ENCODE measurements at regions not wholly inside any gene's neighbourhood (a gene's known extent, or its start where the extent isn't known, plus 50 kb on each side); places are given as distances from the start of the nearest gene placed in this dataset.
"Not testable (repeated sequence)": the region's sequence is repeated elsewhere in the genome, so short reads cannot be mapped to it uniquely, and the experiment has no call there.

GRCh38 chr2:175872721-175873120 is 129.3 kb downstream of the LNPK start:
- DNase-seq: no peak

- DNase-seq: no peak
Measured at GRCh38 chr2:175872005-175872348, 130.1 kb downstream of the LNPK start.

- DNase-seq: no peak
Measured at GRCh38 chr2:175871331-175872004, 130.6 kb downstream of the LNPK start.

GRCh38 chr2:175865716-175866115 is 136.4 kb downstream of the LNPK start:
- no peak for DNase-seq

GRCh38 chr2:175864137-175864850 is 137.8 kb downstream of the LNPK start:
- no peak for DNase-seq

GRCh38 chr2:175861958-175862357 is 140.1 kb downstream of the LNPK start:
- DNase-seq: no peak

- no peak for DNase-seq
Measured at GRCh38 chr2:175855794-175856453, 146.1 kb downstream of the LNPK start.

GRCh38 chr2:175855236-175855635 is 146.8 kb downstream of the LNPK start:
- peak; percentile 71 for DNase-seq

GRCh38 chr2:175854665-175855064 is 147.4 kb downstream of the LNPK start:
- peak; percentile 90 for DNase-seq

GRCh38 chr2:175854129-175854528 is 147.9 kb downstream of the LNPK start:
- peak; percentile 90 for DNase-seq

GRCh38 chr2:175853616-175853890 is 148.5 kb downstream of the LNPK start:
- no peak for DNase-seq

- peak; percentile 72 for DNase-seq
Measured at GRCh38 chr2:175852879-175853615, 149.0 kb downstream of the LNPK start.

GRCh38 chr2:175847128-175847527 is 154.9 kb downstream of the LNPK start:
- no peak for DNase-seq

- DNase-seq: no peak
Measured at GRCh38 chr2:175844169-175844568, 157.9 kb downstream of the LNPK start.

GRCh38 chr2:175843625-175844024 is 158.4 kb downstream of the LNPK start:
- DNase-seq: no peak

GRCh38 chr2:175842996-175843395 is 159.1 kb downstream of the LNPK start:
- no peak for DNase-seq

GRCh38 chr2:175840765-175841164 is 161.3 kb downstream of the LNPK start:
- not testable (repeated sequence) for DNase-seq

GRCh38 chr2:175840256-175840655 is 161.8 kb downstream of the LNPK start:
- no peak for DNase-seq

- DNase-seq: no peak
Measured at GRCh38 chr2:175838979-175839378, 163.1 kb downstream of the LNPK start.

- no peak for DNase-seq
Measured at GRCh38 chr2:175837046-175837445, 165.0 kb downstream of the LNPK start.

GRCh38 chr2:175836361-175836760 is 165.7 kb downstream of the LNPK start:
- DNase-seq: no peak

GRCh38 chr2:175834477-175834876 is 167.6 kb downstream of the LNPK start:
- peak; percentile 71 for DNase-seq

GRCh38 chr2:175832866-175833265 is 169.2 kb downstream of the LNPK start:
- DNase-seq: no peak

- no peak for DNase-seq
Measured at GRCh38 chr2:175829741-175830140, 172.3 kb downstream of the LNPK start.
